HG03108 (cell line): ENCODE measurements at regions not wholly inside any gene's neighbourhood (a gene's known extent, or its start where the extent isn't known, plus 50 kb on each side); places are given as distances from the start of the nearest gene placed in this dataset.

ENCODE experiments used
- ATAC-seq: cut with Tn5 transposase; IDR thresholded peaks from one replicate; pipeline ENCODE4 v1.9.1; 2021; ENCODE audit warnings: moderate library complexity; ENCODE audit not compliant: unreplicated experiment

- no peak for ATAC-seq
Observed at GRCh38 chr11:28773606-28774005, 665.4 kb downstream of the METTL15 start.

GRCh38 chr11:28770806-28771205, 662.6 kb downstream of the METTL15 start:
- no peak for ATAC-seq

GRCh38 chr11:28767574-28767973, 659.4 kb downstream of the METTL15 start:
- ATAC-seq, result no peak

DNA sequence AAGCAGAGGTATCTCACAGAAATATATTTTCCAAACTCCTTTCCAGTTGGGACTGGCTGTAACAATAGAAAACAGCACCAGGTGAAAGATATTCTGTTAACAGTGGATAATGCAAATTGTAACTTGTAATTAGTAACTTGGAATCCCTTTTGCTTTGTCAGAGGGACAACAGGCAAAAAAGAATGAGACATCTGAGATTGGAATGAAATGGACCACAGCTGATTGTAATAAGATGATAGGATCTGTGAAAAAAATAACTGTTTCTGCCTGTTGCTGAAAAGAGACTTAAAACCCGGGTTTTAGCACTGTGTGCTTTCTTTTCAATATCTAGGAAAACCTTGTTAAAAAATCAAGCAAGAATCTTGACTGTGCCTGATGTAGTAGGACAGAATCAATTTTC, 655.7 kb downstream of the METTL15 start:
- ATAC-seq, result no peak

GRCh38 chr11:28763151-28763550, 655.0 kb downstream of the METTL15 start:
- ATAC-seq, result no peak

DNA sequence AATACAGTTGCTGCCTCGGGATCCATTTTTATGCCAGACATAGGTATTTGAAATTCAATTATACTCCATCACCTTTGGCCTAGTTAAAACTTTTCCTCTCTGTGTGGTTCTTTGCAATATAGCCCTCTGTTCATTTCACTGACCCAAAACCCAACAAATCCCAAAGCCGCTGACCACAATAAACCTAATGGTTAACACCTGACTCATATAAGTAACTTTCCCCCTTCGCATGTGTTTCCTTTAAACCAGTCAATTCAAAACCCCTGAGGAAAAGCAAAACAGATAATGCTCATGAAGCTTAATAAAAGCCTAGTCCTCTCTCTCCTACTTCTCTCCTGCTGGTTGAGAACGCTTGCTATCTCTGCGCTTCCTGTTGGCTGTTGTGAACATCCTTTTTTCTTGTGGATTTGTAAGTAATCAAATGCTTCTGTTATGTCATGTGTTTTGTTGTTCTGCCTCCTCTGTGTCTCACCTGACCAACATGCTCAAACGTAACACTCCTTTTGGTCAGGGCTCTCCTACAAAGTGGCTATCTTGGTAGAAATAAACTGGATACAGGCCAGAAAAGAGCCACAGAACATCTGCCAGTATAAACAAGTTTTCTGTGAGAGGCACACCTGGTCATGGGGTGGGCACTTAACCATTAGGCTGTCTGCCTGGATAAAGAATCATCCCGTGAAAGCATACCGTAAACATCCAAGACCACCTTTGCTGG, 652.6 kb downstream of the METTL15 start:
- ATAC-seq, result no peak

- no peak for ATAC-seq
Observed at GRCh38 chr11:28759311-28759710, 651.1 kb downstream of the METTL15 start.

DNA sequence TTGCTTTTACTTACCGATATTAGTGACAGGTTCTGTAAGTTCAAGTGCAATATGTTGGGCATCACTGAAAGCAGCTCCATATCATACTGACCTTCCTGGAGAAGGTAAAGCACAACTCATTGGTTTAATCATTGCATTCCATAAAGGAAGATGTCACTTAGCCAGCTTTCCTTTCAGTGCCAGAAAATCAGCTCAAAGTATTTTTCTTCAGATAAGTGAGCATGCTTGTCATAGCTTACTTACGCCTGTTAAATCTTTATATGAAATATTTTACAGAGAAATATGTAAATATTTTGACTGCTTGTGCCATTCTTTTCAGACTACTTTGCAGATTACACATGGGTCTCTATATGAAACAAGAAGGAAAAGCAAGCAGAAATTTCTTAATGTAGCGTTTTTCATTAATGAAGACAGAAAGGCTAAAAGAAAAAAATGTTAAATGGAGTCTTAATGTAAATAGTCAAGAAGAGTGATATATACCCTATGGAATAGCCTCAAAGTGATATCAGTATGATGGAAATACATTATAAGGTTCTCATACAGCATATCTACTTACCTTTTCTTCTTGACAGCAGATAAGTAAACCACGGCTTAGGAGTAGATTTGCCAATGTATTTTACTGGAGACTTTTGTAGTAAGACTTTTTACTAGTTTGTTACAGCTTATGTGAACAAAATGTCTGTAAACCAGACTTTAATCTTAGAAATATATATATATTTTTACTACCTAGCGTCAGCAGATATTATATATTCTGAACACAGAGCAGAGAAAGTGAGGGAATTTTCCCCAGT, 649.7 kb downstream of the METTL15 start:
- ATAC-seq, result no peak

DNA sequence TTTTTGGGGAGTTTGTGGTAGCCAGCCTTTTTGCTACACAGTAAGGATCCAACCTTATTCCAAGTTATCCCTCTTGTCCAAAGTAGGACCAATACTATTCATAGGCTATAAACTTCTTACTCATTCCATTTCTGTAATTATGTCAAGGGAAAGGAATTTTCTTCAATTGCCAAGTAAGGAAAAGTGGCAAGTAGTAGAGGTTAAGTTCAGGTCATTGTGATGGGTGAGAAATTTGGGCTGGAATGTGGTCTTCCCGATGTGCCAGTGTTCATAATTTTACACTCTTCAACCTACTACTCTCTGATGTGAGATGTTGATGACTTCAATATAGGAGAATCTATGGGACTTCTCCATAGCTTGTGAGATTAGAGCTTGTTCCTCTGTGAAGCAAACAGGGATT, 648.8 kb downstream of the METTL15 start:
- ATAC-seq, result no peak

DNA sequence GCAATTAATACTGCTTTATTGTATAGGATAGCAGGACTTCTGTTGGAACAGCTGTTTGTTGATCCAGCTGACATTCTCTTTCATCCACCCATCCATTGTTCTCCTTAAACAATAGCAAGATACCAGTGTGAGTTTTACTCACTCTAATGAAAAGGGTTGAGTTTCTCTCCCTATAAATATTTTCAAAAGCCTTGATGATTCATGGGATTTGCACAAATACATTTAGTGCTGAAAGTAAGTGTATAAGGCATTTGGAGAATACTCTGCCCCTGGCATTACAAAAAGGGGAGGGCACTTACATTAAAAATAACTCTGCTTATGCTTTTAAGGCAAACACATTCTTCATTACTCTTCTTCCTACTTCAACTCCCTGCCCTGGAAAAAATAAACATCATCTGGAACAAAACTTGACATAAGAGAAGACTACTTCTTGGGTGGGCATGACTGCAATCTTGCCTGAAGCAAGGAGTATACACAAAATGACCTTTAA, 634.9 kb downstream of the METTL15 start:
- ATAC-seq, result no peak

- no peak for ATAC-seq
Observed at GRCh38 chr11:28739489-28740280, 631.5 kb downstream of the METTL15 start.

GRCh38 chr11:28738549-28738948, 630.4 kb downstream of the METTL15 start:
- ATAC-seq, result no peak

GRCh38 chr11:28736256-28736655, 628.1 kb downstream of the METTL15 start:
- ATAC-seq, result no peak

DNA sequence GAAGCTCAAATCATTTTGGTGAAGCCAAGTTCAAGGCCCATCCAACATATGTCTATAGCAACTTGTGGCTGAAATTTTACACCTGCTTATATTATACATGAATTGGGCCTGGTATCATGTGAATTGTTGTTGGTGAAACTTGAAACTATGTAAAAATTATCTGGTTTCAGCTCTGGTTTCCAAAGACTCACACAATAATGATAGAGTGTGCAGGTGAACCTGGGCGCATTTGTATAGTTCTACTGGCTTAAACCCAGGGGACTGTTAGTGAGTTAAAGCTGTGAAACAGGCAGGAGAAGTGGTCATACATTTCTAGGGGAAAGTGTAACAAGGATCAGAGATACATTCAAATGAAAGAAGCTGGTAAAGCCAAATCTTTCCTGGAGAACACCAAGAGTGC, 627.3 kb downstream of the METTL15 start:
- no peak for ATAC-seq

DNA sequence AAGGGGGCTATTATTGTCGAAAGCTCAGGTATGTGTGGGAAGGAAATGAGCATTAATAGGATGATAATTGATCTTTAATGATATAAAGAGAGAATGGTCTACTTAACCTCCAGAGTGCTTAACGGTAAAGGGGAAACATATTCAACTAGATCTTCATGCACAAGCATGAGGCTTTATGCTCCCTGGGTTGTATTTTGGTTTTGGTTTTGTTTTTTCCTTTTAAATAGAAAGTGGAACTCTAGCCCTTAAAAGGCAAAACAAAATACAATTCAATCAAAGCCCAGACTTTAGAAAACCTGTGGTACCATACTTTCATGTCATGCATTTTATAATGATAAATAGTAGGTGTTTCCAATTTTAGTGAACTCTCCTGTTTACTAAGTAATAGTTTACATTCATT, 622.7 kb downstream of the METTL15 start:
- no peak for ATAC-seq

GRCh38 chr11:28730336-28730735, 622.1 kb downstream of the METTL15 start:
- ATAC-seq, result no peak

DNA sequence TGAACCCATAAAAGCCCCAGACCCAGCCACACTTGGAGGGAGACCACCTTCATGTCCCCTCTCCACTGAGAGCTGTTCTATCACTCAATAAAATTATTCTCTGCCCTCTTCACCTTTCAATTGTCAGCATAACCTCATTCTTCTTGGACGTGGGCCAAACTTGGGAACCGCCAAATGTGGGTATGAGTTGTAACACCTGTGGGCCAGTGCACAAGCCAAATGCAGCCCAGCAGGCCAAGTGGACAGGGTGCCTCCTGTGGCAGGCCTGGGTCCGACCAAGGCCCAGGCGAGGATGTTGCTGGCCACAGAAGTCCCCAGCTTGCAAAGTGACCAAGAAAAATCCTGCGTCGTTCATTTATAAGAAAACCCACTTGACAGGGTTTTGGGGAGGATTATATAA, 621.2 kb downstream of the METTL15 start:
- no peak for ATAC-seq

- no peak for ATAC-seq
Observed at GRCh38 chr11:28728666-28729065, 620.5 kb downstream of the METTL15 start.

DNA sequence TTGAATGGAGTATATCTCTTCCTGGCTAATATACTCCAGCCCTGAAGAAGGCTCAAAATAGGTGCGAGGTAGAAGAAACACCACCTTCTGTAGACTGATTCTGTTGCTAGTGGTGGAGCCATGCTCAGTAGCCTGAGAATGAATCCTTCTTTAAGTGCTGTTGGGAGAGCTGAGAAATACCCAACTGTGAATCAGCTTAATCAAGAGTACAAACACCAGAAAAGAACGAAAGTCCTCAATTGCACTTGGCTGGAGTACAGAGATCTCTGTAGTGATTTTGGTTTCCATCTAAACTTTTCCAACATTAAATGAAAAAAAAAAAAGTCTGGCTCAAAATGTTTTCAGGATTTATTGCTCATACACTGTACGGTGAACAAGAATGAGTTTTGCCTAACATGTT, 619.1 kb downstream of the METTL15 start:
- no peak for ATAC-seq

- ATAC-seq, result no peak
Observed at GRCh38 chr11:28726432-28726831, 618.2 kb downstream of the METTL15 start.

DNA sequence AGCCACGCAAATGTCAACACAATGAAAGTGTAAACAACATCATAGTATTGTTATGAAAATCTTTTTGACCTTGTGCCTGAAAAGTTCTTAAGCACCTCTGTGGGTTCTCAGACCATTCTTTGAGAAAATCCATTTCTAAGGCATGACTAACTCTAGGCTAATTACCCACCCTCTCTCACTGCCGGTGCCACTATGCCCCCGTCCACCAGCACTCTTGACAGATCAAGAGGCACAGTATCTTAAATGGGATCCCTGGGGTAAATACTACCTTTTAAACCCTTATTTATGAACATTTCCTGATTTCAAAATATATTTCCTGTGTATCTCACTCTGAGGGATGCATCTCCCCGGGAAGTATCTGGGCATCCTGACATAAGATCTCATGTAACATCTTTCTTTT, 607.5 kb downstream of the METTL15 start:
- no peak for ATAC-seq

DNA sequence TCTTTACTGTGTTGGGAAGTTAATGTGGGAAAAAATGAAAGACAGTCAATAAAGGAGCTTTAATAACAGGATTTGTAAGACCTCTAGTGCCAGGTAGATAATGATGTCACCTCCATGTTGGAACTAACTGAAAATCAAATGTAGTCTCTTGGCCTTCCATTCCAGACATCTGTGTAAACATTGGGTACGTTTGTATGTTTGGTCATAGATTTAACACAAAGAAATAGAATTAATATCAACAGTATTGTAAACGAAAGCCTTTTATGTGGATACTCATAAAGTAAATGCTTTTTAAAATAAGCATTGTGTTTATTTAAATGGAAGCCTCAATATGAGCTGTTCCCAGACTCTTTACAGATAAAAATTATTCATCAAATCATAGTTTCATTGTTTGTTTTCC, 605.7 kb downstream of the METTL15 start:
- no peak for ATAC-seq
